ENCODE measurements at regions not wholly inside any gene's neighbourhood (a gene's known extent, or its start where the extent isn't known, plus 50 kb on each side); places are given as distances from the start of the nearest gene placed in this dataset.

DNA sequence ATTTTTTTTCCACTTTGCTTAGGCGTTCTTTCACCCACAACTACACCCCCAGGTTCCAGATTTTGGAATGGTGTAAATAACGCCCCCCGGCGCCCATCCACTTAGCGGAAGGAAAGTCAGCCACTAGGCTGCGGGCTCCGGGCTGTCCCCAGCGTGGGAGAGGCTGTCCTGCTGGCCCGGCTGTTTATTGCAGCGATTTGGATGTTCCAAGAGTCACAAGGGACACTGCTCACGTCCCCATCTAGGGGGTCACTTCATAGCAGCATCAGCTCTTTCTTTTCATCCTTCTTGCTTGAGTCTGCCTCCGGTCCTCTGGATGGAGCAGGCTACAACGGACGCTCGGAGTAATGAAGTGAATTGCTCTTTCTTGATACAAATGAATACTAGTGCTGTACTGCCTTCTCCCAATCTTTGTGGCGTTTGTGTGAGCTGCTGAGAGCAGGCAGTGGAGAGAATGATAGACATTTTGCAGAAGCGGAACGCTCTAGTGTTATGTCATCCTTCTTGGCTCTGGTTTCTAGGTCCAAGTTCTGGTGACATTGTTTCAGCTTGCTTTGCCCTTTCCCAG lies 50.7 kb upstream of the PAIP2B start:
- no peak for DNase-seq

DNA sequence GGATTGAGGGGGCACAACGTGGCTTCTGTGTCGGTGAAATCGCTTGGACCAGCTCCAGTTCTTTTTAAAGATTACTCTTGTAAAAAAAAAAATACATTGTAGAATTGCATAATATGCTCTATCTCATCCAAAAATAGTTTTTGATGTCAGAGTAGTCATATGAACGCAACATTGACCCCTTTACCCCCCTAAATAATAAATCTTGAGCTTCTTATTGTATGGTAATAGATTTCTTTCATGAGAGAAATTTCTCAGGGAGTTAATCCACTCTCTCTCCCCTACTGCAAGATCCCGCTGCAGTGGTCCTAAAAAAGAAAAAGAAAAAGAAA lies 50.2 kb upstream of the PAIP2B start:
- no peak for DNase-seq

DNA sequence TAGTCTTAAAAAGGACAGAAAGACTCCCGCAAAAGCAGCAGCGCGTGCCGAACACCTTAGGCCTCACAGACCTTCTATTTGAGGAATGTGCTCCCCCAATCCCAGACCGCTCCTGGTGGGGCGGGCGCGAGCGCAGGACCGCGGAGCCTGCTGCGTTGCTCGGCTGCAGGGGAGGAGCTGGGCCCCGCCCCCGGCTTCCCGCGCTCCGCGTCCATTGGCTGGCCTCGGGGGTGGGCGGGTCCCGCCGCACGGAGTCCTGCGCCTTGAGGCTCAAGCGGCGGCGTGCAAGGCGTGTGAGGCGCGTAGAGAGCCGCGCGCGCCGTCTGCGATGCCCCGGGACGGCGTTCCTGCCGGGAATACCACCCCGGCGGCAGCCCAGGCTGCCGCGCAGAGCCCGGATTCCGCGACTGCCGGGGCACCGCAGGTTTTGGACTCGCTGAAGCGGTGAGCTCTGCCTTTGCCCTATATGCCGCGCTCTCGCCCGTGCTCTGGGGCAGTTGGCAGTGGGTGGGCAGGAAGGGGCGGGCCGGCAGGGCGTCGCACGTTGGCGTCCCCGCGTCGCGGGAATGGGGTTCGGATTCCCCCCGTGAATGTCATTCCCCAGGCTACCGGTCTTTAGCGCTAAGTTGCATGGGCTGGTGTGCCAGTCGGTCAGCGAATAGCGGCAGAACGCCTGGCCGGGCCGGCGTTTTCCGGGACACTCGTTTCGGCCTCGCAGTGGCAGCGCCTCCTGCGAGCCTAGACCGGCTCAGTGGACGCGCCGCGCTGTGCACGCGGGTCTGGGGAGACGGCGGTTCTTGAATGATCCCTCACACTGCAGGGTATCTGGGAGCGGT lies 49.6 kb upstream of the PAIP2B start:
- peak; percentile 82 for DNase-seq
